GM23338 (cell line): ENCODE measurements at regions not wholly inside any gene's neighbourhood (a gene's known extent, or its start where the extent isn't known, plus 50 kb on each side); places are given as distances from the start of the nearest gene placed in this dataset.

ENCODE experiments used
- ATAC-seq: fragments of 200-7000 bp; cut with Tn5 transposase; 3 replicates; pipeline ENCODE4 v1.9.1; 2020
- DNase-seq: peaks from one replicate; pipeline ENCODE4 v3.0.0-alpha.2; 2015; ENCODE audit warnings: low spot score
- H2AFZ ChIP-seq: fragments of 200-600 bp; sonication (generic); 2 replicates; pipeline ENCODE4 v1.8.0; 2016; ENCODE audit warnings: antibody characterized with exemption, mild to moderate bottlenecking, moderate library complexity
- H3F3A ChIP-seq: fragments of 200-600 bp; sonication (generic); replicated peaks from 2 replicates; pipeline ENCODE4 v1.8.0; 2017; ENCODE audit warnings: antibody characterized with exemption, mixed run types, low read depth
- H3K27ac ChIP-seq: fragments of 200-600 bp; sonication (generic); 2 replicates; pipeline ENCODE4 v1.6.1; 2016; ENCODE audit warnings: low read depth
- H3K27me3 ChIP-seq: fragments of 200-600 bp; sonication (generic); 2 replicates; pipeline ENCODE4 v1.8.0; 2016; ENCODE audit warnings: mild to moderate bottlenecking, mixed run types, moderate library complexity; ENCODE audit not compliant: insufficient read depth
- H3K36me3 ChIP-seq: fragments of 200-600 bp; sonication (generic); 2 replicates; pipeline ENCODE4 v1.8.0; 2016; ENCODE audit warnings: mild to moderate bottlenecking; ENCODE audit not compliant: insufficient read depth
- H3K4me1 ChIP-seq: fragments of 200-600 bp; sonication (generic); 2 replicates; pipeline ENCODE4 v1.8.0; 2016; ENCODE audit warnings: mild to moderate bottlenecking, moderate library complexity; ENCODE audit not compliant: insufficient read depth
- H3K4me2 ChIP-seq: fragments of 200-600 bp; sonication (generic); 2 replicates; pipeline ENCODE4 v1.7.1; 2017; ENCODE audit warnings: mixed run types
- H3K4me3 ChIP-seq: fragments of 200-600 bp; sonication (generic); 2 replicates; pipeline ENCODE4 v1.6.1; 2016; ENCODE audit warnings: mixed run types
- H3K79me2 ChIP-seq: fragments of 200-600 bp; sonication (generic); replicated peaks from 2 replicates; pipeline ENCODE4 v1.8.0; 2017; ENCODE audit warnings: mild to moderate bottlenecking; ENCODE audit not compliant: insufficient read depth
- H3K9me2 ChIP-seq: fragments of 200-600 bp; sonication (generic); 2 replicates; pipeline ENCODE4 v1.8.0; 2017; ENCODE audit not compliant: insufficient read depth
- H4K20me1 ChIP-seq: fragments of 200-600 bp; sonication (generic); replicated peaks from 2 replicates; pipeline ENCODE4 v1.8.0; 2017; ENCODE audit warnings: mild to moderate bottlenecking; ENCODE audit not compliant: insufficient read depth
- H3K27ac Mint-ChIP-seq: 2 replicates; pipeline ENCODE4 v1.8.0; 2020; ENCODE audit warnings: inconsistent platforms, mild to moderate bottlenecking, moderate library complexity, mixed read lengths
- H3K27me3 Mint-ChIP-seq: 3 replicates; pipeline ENCODE4 v1.8.0; 2022; ENCODE audit warnings: low read depth, mild to moderate bottlenecking, moderate library complexity, mixed read lengths, inconsistent platforms; ENCODE audit not compliant: insufficient read depth, poor library complexity
- H3K36me3 Mint-ChIP-seq: 3 replicates; pipeline ENCODE4 v1.8.0; 2021; ENCODE audit warnings: low read depth, mild to moderate bottlenecking, inconsistent platforms, moderate library complexity, mixed read lengths
- H3K4me1 Mint-ChIP-seq: 3 replicates; pipeline ENCODE4 v1.8.0; 2020; ENCODE audit warnings: mild to moderate bottlenecking, inconsistent platforms, mixed read lengths
- H3K4me3 Mint-ChIP-seq: 3 replicates; pipeline ENCODE4 v1.8.0; 2021; ENCODE audit warnings: moderate library complexity, mild to moderate bottlenecking, inconsistent platforms, mixed read lengths
- H3K9me3 Mint-ChIP-seq: 3 replicates; pipeline ENCODE4 v1.8.0; 2020; ENCODE audit warnings: moderate library complexity, mild to moderate bottlenecking, inconsistent platforms, mixed read lengths
- CTCF ChIP-seq, 2 experiments: fragments of 200-600 bp in 1 of 2; sonication (generic) in 1 of 2; conservative IDR thresholded peaks; 2 replicates each; pipeline versions ENCODE4 v1.5.1 to v1.6.1; 2016 to 2017; ENCODE audit warnings: antibody characterized with exemption in 2 of 2, low read depth in 2 of 2, mild to moderate bottlenecking in 2 of 2, moderate library complexity in 1 of 2
- REST ChIP-seq: IDR thresholded peaks from one replicate; pipeline ENCODE4 v1.6.1; 2018; ENCODE audit warnings: antibody characterized with exemption; ENCODE audit not compliant: unreplicated experiment
- ZNF114 ChIP-seq: fragments of 250-450 bp; sonication (Bioruptor Pico); IDR thresholded peaks from 2 replicates; pipeline ENCODE4 v1.5.0; 2020; ENCODE audit warnings: mild to moderate bottlenecking, moderate library complexity
- TF ChIP-seq, protein P1 (sequence below): fragments of 250-450 bp; sonication (Bioruptor Pico); IDR thresholded peaks from 2 replicates; pipeline ENCODE4 v1.5.0; 2020; ENCODE audit warnings: mild to moderate bottlenecking, moderate library complexity

DNA sequence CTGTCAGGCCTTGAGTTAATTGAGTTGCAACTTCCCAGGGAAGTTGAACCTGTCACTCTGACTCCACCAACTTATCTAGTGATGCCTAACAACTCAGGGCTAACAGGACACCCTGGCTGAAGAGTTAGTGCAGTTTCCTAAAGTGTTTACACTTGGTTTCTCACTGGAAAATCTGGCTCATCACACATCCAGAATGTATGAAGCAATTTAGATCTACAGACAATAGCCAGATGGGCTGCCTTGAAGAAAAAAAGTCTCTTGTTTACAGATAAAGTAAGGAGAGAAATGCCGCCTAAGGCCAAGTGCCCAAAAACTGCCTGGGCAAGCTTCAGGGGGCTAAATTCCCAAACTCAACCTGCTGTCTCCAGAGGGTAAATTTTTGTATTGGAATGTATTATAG is 446.3 kb upstream of the NCAM2 start (continued):
- TF ChIP-seq REST: no peak
- TF ChIP-seq, protein P1, sequence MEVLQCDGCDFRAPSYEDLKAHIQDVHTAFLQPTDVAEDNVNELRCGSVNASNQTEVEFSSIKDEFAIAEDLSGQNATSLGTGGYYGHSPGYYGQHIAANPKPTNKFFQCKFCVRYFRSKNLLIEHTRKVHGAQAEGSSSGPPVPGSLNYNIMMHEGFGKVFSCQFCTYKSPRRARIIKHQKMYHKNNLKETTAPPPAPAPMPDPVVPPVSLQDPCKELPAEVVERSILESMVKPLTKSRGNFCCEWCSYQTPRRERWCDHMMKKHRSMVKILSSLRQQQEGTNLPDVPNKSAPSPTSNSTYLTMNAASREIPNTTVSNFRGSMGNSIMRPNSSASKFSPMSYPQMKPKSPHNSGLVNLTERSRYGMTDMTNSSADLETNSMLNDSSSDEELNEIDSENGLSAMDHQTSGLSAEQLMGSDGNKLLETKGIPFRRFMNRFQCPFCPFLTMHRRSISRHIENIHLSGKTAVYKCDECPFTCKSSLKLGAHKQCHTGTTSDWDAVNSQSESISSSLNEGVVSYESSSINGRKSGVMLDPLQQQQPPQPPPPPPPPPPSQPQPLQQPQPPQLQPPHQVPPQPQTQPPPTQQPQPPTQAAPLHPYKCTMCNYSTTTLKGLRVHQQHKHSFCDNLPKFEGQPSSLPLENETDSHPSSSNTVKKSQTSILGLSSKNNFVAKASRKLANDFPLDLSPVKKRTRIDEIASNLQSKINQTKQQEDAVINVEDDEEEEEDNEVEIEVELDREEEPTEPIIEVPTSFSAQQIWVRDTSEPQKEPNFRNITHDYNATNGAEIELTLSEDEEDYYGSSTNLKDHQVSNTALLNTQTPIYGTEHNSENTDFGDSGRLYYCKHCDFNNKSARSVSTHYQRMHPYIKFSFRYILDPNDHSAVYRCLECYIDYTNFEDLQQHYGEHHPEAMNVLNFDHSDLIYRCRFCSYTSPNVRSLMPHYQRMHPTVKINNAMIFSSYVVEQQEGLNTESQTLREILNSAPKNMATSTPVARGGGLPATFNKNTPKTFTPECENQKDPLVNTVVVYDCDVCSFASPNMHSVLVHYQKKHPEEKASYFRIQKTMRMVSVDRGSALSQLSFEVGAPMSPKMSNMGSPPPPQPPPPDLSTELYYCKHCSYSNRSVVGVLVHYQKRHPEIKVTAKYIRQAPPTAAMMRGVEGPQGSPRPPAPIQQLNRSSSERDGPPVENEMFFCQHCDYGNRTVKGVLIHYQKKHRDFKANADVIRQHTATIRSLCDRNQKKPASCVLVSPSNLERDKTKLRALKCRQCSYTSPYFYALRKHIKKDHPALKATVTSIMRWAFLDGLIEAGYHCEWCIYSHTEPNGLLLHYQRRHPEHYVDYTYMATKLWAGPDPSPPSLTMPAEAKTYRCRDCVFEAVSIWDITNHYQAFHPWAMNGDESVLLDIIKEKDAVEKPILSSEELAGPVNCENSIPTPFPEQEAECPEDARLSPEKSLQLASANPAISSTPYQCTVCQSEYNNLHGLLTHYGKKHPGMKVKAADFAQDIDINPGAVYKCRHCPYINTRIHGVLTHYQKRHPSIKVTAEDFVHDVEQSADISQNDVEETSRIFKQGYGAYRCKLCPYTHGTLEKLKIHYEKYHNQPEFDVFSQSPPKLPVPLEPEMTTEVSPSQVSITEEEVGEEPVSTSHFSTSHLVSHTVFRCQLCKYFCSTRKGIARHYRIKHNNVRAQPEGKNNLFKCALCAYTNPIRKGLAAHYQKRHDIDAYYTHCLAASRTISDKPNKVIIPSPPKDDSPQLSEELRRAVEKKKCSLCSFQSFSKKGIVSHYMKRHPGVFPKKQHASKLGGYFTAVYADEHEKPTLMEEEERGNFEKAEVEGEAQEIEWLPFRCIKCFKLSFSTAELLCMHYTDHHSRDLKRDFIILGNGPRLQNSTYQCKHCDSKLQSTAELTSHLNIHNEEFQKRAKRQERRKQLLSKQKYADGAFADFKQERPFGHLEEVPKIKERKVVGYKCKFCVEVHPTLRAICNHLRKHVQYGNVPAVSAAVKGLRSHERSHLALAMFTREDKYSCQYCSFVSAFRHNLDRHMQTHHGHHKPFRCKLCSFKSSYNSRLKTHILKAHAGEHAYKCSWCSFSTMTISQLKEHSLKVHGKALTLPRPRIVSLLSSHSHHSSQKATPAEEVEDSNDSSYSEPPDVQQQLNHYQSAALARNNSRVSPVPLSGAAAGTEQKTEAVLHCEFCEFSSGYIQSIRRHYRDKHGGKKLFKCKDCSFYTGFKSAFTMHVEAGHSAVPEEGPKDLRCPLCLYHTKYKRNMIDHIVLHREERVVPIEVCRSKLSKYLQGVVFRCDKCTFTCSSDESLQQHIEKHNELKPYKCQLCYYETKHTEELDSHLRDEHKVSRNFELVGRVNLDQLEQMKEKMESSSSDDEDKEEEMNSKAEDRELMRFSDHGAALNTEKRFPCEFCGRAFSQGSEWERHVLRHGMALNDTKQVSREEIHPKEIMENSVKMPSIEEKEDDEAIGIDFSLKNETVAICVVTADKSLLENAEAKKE (CRISPR knock-in tag): no peak

DNA sequence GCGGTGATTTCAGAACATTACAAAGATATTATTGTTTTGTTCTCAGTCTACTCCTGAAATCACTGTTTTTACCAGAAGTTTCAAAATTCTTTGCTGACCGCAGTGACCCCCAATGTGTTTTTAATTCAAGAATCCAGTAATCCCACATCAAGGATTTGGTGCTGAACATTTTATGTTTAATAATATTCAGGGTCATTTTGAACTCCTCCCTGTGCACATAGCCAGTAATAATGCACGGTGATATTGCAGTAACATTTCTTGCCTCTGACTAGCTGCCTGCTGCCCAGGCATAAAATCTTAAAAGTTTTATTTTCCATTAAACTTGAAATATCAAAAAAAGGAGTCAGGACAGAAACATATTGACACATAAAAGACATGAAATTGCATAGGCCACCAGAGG is 443.4 kb upstream of the NCAM2 start:
- Histone ChIP-seq H3K4me3 (no peak overlapping the region), H4K20me1 (no peaks in the 10 kb centered on the region), H3K4me1 (no peaks in the 10 kb centered on the region), H3K79me2 (no peaks in the 10 kb centered on the region), H3K4me2 (no peak overlapping the region), H2AFZ (peak overlapping the region; percentile 35; the same call in 1 of the 2 replicates), H3K27ac (no peak overlapping the region), H3F3A (no peaks in the 10 kb centered on the region), H3K36me3 (no peaks in the 10 kb centered on the region), H3K27me3 (no peaks in the 10 kb centered on the region), H3K9me2 (no peaks in the 10 kb centered on the region)
- no peak for ATAC-seq
- H3K9me3 Mint-ChIP-seq: no peaks in the 10 kb centered on the region
- no peak overlapping the region for H3K4me3 Mint-ChIP-seq
- no peaks in the 10 kb centered on the region for H3K36me3 Mint-ChIP-seq
- DNase-seq: no peak
- H3K27me3 Mint-ChIP-seq: peaks cover 1% of the 10 kb centered on the region
- H3K27ac Mint-ChIP-seq: no peak overlapping the region
- H3K4me1 Mint-ChIP-seq: no peaks in the 10 kb centered on the region
- TF ChIP-seq CTCF (conservative IDR thresholded peaks at IDR 0.05; ENCODE audit: low read depth in 2 of 2) (no peak), ZNF114 (no peak), REST (no peak)
